GM18511 (cell line): ENCODE measurements at regions not wholly inside any gene's neighbourhood (a gene's known extent, or its start where the extent isn't known, plus 50 kb on each side); places are given as distances from the start of the nearest gene placed in this dataset.

Experiments
- ATAC-seq: cut with Tn5 transposase; IDR thresholded peaks from one replicate; pipeline ENCODE4 v1.9.1; 2021; ENCODE audit warnings: mild to moderate bottlenecking, moderate library complexity; ENCODE audit not compliant: unreplicated experiment

- no peak for ATAC-seq
Observed at GRCh38 chr22:49613108-49613507, 214.6 kb downstream of the BRD1 start.

- ATAC-seq = no peak
Observed at GRCh38 chr22:49609207-49609876, 218.3 kb downstream of the BRD1 start.

DNA sequence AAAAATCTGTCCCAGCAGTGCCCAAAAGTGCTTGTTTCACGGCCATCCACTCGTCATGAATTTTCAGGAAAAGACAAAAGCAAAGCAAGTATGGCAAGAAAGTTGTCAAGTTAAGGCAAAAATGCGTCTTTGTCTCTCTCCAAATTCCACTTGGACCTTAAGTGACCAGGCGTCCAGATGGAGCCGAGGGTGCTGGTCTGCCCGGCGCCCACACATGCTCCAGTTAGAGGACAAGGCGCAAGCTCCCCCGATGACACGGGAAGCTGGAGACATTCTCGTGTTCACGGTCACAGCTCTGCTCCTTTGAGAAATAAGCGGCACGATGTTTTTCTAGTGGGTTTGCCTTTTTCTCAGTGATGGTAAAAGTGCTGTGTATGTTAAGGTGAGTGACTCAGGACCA, 219.0 kb downstream of the BRD1 start:
- ATAC-seq = no peak

DNA sequence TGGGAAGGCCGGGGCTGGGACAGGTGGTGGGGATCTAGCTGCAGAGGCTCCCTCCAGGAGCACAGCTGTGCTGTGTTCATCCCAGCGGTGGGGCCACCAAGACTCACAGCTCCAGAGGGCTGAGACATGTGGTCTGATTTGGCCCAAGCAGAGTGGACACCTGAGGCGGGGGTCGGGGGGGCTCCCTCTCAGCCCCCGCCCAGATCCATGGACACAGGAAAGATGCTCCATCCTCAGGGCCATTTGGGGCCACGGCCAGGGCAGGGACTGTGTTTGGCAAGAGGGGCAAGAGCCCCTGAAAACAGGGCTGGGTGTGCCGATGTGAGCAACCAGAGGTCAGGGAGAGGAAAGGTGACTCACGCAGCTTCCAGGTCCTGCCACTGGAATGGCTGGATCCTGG, 219.4 kb downstream of the BRD1 start:
- no peak for ATAC-seq

DNA sequence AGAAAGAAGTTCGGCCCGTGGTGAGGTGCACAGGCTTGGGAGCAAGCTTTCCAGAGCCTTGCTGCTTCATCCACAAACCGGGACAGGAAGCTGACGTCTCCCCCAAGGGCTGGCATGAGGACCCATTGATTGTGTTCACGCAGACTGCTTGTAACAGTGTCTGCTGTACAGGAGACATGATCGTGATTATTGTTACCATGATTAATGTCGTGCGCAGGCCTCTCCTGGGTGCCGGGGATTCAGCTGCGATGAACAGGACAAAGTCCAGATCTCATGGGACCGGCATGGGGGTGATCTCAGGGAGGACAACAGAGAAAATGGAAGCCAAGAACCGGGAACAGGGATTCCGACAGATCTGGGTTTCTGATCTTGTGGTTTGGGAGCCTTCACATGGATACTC, 219.9 kb downstream of the BRD1 start:
- no peak for ATAC-seq

DNA sequence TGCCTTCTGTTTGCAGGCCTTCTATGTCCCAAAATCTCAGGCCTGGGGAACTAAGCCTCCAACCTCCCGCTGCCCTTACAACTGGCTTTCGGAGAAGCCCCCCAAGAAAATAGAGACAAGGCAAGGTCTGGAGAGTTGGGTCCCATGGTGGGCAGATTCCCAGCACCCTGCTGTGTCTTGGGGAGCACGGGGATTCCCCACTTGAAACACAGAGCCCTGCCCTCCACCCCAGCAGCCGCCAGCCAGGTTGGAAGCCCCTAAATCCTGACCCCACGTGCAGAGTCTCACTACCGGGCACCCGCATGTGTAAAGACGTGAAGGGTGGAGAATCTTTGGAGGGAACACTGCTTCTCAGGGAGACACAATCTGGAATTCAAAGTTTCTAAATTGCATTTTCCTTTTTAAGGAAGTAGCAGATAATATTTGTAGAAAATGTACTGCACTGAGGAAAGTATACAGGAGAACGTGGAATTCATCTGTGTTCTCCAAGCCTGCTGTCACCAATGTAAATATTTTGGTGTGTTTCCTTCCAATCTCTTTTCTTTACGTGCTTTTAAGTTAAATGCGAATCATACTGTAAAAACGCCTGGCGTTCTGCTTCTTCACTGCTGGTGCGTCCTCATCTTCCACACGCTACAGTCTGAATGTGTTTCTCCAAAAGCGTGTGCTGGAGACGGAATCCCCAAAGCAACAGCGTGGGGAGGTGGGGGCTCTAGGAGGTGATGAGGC, 220.9 kb downstream of the BRD1 start:
- no peak for ATAC-seq

DNA sequence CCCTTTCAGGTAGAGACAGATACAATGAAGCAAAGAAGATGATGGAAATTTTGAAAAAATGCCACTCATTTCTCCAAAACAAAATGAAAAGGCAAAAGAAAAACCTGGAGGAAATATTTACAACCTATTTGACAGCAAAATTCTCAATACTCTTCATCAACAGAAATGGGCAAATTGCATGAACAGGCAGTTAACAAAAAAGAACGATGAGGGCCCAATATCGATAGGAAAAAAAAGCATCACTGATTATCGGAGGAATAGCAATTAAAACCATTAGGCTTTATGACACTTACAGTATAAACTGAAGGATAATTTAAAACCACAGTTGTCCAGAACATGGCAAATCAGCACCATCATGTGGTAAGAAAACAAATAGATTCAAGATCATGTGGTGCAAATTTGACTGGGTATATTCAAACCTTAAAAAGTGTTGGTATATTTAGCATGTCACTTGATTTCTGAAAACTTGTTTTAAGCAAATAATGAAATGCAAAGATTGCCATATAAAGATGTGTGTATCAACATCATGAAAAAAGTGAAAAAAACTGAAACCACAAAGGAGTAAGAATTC, 222.9 kb downstream of the BRD1 start:
- no peak for ATAC-seq

DNA sequence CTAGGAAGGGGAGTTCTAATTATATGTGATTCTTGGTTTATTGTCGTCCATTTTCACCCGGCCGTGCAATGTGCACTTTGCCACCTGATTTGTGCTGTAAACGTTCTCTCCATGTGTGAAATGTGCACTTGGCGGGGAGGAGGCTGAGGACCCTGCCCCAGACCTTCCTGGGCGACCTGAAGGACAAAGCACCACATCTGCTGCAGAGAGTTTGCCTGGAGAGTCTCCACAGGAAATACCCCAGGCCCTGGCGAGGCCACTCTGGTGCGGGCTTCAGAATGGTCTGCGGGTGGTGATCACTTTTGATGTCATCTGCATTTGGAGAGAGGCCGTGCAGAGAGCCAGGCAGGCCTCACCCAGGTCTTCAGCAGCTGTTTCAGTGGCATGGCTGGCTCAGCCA, 224.7 kb downstream of the BRD1 start:
- no peak for ATAC-seq

DNA sequence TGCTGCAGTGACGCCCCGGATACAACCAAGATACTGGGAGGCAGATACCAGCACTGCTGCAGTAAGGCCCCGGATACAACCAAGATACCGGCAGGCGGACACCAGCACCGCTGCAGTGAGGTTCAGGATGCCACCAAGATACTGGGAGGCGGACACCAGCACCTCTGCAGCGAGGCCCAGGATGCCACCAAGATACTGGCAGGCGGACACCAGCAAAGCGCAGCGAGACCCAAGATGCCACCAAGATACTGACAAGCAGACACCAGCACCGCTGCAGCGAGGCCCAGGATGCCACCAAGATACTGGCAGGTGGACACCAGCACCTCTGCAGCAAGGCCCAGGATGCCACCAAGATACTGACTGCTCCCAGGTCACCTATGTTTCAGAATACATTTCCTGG, 225.2 kb downstream of the BRD1 start:
- ATAC-seq = no peak

- ATAC-seq = no peak
Observed at GRCh38 chr22:49601614-49602321, 225.9 kb downstream of the BRD1 start.

DNA sequence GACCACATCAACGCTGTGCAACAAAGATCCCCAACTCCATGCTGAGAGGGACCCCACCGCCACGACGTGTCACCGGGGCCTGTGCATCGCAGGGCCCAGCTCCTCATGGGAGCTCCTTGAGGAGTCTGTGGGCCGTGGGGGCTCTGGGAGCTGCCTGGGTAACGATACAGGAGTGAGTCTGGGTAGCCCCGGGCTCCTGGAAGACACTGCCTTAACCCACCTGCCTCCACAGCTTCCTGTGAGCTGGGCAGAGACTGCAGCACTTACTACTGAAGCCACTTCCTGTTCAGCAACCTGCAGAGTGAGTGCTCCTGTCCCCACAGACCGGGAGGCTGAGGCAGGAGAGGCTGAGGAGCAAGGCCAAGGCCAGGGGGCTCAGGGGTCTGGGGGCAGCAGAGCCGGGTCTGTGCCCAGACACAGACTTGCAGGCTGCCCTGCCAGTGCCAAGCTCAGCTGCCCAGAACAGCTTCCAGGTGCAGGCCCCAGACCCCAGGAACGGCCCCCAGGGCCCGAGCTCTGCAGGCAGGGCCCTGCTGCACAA, 226.7 kb downstream of the BRD1 start:
- ATAC-seq = no peak

- ATAC-seq = no peak
Observed at GRCh38 chr22:49600468-49600867, 227.2 kb downstream of the BRD1 start.

- no peak for ATAC-seq
Observed at GRCh38 chr22:49599691-49600455, 227.8 kb downstream of the BRD1 start.

- ATAC-seq = no peak
Observed at GRCh38 chr22:49599039-49599438, 228.6 kb downstream of the BRD1 start.

DNA sequence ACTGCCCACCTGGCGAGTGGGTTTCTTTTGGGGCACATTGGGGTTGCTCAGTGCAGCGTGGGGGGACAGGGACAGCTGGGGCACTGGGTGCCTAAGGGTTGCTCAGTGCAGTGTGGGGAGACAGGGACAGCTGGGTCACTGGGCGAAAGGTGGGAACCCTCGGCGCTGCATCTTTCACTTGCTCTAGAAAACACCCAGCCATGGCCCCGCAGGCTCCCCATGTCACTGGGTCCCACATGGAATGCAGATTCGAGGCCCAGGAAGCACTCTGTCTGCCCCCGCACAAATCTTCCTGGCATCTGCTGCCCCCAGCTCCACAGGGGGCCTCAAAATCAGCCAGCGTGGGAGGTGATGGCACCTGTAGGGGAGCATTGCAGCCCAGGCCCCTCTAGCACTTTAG, 229.3 kb downstream of the BRD1 start:
- no peak for ATAC-seq

GRCh38 chr22:49597428-49598039, 230.1 kb downstream of the BRD1 start:
- ATAC-seq = no peak

DNA sequence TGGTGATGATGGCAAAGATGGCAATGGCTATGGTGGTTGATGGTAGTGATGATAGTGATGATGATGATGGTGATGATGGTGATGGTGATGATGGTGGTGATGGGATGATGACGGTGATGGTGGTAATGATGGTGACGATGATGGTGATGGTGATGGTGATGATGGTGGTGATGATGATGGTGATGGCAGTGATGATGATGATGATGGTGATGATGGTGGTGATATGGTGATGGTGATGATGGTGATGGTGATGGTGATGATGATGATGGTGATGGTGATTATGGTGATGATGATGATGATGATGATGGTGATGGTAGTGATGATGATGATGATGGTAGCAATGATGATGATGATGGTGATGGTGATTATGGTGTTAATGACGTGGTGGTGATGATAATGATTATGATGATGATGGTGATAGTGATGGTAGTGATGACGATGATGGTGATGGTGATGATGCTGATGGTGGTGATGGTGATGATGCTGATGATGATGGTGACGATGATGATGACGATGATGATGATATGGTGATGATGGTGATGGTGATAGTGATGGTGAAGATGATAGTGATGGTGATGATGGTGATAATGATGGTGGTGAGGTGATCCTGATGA, 232.1 kb downstream of the BRD1 start:
- no peak for ATAC-seq

DNA sequence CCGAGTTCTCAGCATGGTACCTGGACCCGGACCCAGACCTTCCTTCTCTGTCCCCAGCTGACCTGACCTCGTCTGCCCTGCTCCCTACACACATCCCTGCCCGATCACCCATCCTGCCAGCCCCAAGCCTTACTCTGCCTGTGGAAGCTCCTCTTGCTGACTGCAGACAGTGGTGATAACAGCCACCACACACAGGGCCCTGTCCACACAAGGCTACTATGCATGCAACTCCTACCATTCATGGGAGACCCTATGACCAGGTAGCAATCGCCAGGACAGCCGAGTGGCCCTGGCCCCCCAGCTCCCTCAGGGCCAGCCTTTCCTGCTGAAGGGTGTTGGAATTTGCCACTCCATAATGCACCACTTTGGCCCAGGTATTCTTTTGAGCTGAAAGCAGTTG, 233.6 kb downstream of the BRD1 start:
- ATAC-seq = no peak

DNA sequence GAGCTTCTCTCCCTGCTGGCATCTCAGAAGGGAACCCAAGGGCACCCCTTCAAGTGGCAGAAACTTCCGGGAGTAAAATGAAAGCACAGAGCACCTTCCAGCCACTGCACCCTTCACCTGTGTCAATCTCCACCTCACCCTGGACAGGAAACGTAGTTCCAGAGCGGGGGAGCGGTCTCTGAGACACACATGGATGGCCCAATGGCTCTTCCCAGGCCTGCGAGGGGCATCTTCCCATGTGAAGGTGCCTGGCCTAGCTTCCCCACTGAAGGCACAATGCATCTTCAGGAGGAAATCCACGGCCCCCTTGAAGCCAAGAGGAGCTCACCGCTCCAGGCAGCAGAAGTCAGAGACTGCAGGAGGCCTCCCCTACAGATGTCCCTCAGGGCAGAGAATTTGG, 234.2 kb downstream of the BRD1 start:
- ATAC-seq = no peak
